Trophoblast cell (in vitro differentiated cells and primary cell): ENCODE measurements at regions not wholly inside any gene's neighbourhood (a gene's known extent, or its start where the extent isn't known, plus 50 kb on each side); places are given as distances from the start of the nearest gene placed in this dataset.
A peak's percentile ranks its signal among the peaks of the same experiment; 100 is the strongest.

ENCODE experiments used
- DNase-seq, 2 donors: peaks; one replicate each; pipeline ENCODE4 v3.0.0-alpha.2; 2016
- H2AFZ ChIP-seq: 2 replicates; pipeline ENCODE4 v1.6.1; 2013; ENCODE audit warnings: low read length, moderate library complexity, mild to moderate bottlenecking; ENCODE audit not compliant: insufficient read depth, poor library complexity
- H2AK5ac ChIP-seq: 2 replicates; pipeline ENCODE4 v1.6.1; 2013; ENCODE audit warnings: mild to moderate bottlenecking, low read length
- H2BK120ac ChIP-seq: 2 replicates; pipeline ENCODE4 v1.6.1; 2013; ENCODE audit warnings: low read length, mild to moderate bottlenecking, moderate library complexity; ENCODE audit not compliant: insufficient read depth, poor library complexity
- H2BK12ac ChIP-seq: 2 replicates; pipeline ENCODE4 v1.6.1; 2013; ENCODE audit warnings: mild to moderate bottlenecking, low read length, moderate library complexity
- H2BK5ac ChIP-seq: 2 replicates; pipeline ENCODE4 v1.6.1; 2013; ENCODE audit warnings: low read length, low read depth, moderate library complexity, mild to moderate bottlenecking; ENCODE audit not compliant: poor library complexity
- H3K14ac ChIP-seq: 2 replicates; pipeline ENCODE4 v1.6.1; 2013; ENCODE audit warnings: mild to moderate bottlenecking, low read length
- H3K18ac ChIP-seq: 2 replicates; pipeline ENCODE4 v1.6.1; 2013; ENCODE audit warnings: mild to moderate bottlenecking, low read length
- H3K23ac ChIP-seq: 2 replicates; pipeline ENCODE4 v1.6.1; 2013; ENCODE audit warnings: low read length
- H3K27ac ChIP-seq: 2 replicates; pipeline ENCODE4 v1.5.1; 2013; ENCODE audit warnings: low read depth, mild to moderate bottlenecking, inconsistent platforms, low read length, moderate library complexity
- H3K27me3 ChIP-seq: 2 replicates; pipeline ENCODE4 v1.6.1; 2013; ENCODE audit warnings: inconsistent platforms, mild to moderate bottlenecking, low read length, moderate library complexity; ENCODE audit not compliant: insufficient read depth
- H3K36me3 ChIP-seq, 2 experiments: 1 replicate in 1 of 2; 2 replicates in 1 of 2; pipeline ENCODE4 v1.6.1; 2013; ENCODE audit warnings: low read length in 2 of 2, mild to moderate bottlenecking in 2 of 2, moderate library complexity in 1 of 2; ENCODE audit not compliant: insufficient read depth in 2 of 2, control insufficient read depth in 1 of 2
- H3K4ac ChIP-seq: 2 replicates; pipeline ENCODE4 v1.6.1; 2013; ENCODE audit warnings: low read depth, mild to moderate bottlenecking, low read length, moderate library complexity
- H3K4me1 ChIP-seq, 2 experiments: 1 replicate in 1 of 2; 2 replicates in 1 of 2; pipeline ENCODE4 v1.6.1; 2013; ENCODE audit warnings: low read length in 2 of 2, mild to moderate bottlenecking in 2 of 2, moderate library complexity in 1 of 2; ENCODE audit not compliant: insufficient read depth in 2 of 2, control insufficient read depth in 1 of 2
- H3K4me2 ChIP-seq: 2 replicates; pipeline ENCODE4 v1.6.1; 2013; ENCODE audit warnings: inconsistent platforms, mild to moderate bottlenecking, low read length, moderate library complexity
- H3K4me3 ChIP-seq: 2 replicates; pipeline ENCODE4 v1.5.1; 2013; ENCODE audit warnings: mild to moderate bottlenecking, low read depth, low read length, inconsistent platforms
- H3K79me1 ChIP-seq: one replicate; pipeline ENCODE4 v1.6.1; 2013; ENCODE audit warnings: low read length
- H3K79me2 ChIP-seq: 2 replicates; pipeline ENCODE4 v1.6.1; 2013; ENCODE audit warnings: low read length, mild to moderate bottlenecking; ENCODE audit not compliant: control insufficient read depth, insufficient read depth, poor library complexity
- H3K9ac ChIP-seq: 2 replicates; pipeline ENCODE4 v1.6.1; 2013; ENCODE audit warnings: mild to moderate bottlenecking, low read length
- H3K9me3 ChIP-seq: 2 replicates; pipeline ENCODE4 v1.6.1; 2013; ENCODE audit warnings: low read depth, mild to moderate bottlenecking, control low read depth, inconsistent platforms, low read length; ENCODE audit not compliant: insufficient read depth
- H4K12ac ChIP-seq: 2 replicates; pipeline ENCODE4 v1.6.1; 2013; ENCODE audit warnings: low read depth, mild to moderate bottlenecking, low read length, moderate library complexity
- H4K8ac ChIP-seq: 2 replicates; pipeline ENCODE4 v1.6.1; 2013; ENCODE audit warnings: low read depth, mild to moderate bottlenecking, low read length, moderate library complexity
- H4K91ac ChIP-seq: one replicate; pipeline ENCODE4 v1.6.1; 2013; ENCODE audit warnings: low read depth, mild to moderate bottlenecking, low read length, moderate library complexity
- WGBS: extraction: QIAGEN DNeasy Blood & Tissue Kit; methylation state at CpG from one replicate; pipeline ENCODE4 v1.1.7; 2013; ENCODE audit warnings: missing lambda C conversion rate; ENCODE audit not compliant: insufficient read length, insufficient coverage; ENCODE audit errors: extremely low coverage; 5-methylcytosine and 5-hydroxymethylcytosine counted together

GRCh38 chrX:103158317-103158621, 56.6 kb upstream of the BEX4 start:
- no peak overlapping the region for H3K4me2 ChIP-seq
- no peaks in the 10 kb centered on the region for H3K36me3 ChIP-seq
- H3K27me3 ChIP-seq, result no peaks in the 10 kb centered on the region
- no peaks in the 10 kb centered on the region for H3K4me1 ChIP-seq
- no peak overlapping the region for H4K91ac ChIP-seq
- no peak overlapping the region for H4K8ac ChIP-seq
- H3K4me3 ChIP-seq, result no peak overlapping the region
- no peak overlapping the region for H2BK120ac ChIP-seq
- H3K27ac ChIP-seq, result no peak overlapping the region
- H3K9ac ChIP-seq, result no peak overlapping the region
- H3K14ac ChIP-seq, result no peak overlapping the region
- no peak overlapping the region for H2AFZ ChIP-seq
- H3K18ac ChIP-seq, result no peak overlapping the region
- H3K79me2 ChIP-seq, result no peaks in the 10 kb centered on the region
- DNase-seq, result no peak
- H2BK12ac ChIP-seq, result no peak overlapping the region
- WGBS, result no CpG with 5 or more reads among the region's 4 CpGs
- no peak overlapping the region for H4K12ac ChIP-seq
- no peak overlapping the region for H3K23ac ChIP-seq
- no peak overlapping the region for H2AK5ac ChIP-seq
- no peak overlapping the region for H3K4ac ChIP-seq
- no peaks in the 10 kb centered on the region for H3K79me1 ChIP-seq
- H2BK5ac ChIP-seq, result no peak overlapping the region
- H3K9me3 ChIP-seq, result no peaks in the 10 kb centered on the region

DNA sequence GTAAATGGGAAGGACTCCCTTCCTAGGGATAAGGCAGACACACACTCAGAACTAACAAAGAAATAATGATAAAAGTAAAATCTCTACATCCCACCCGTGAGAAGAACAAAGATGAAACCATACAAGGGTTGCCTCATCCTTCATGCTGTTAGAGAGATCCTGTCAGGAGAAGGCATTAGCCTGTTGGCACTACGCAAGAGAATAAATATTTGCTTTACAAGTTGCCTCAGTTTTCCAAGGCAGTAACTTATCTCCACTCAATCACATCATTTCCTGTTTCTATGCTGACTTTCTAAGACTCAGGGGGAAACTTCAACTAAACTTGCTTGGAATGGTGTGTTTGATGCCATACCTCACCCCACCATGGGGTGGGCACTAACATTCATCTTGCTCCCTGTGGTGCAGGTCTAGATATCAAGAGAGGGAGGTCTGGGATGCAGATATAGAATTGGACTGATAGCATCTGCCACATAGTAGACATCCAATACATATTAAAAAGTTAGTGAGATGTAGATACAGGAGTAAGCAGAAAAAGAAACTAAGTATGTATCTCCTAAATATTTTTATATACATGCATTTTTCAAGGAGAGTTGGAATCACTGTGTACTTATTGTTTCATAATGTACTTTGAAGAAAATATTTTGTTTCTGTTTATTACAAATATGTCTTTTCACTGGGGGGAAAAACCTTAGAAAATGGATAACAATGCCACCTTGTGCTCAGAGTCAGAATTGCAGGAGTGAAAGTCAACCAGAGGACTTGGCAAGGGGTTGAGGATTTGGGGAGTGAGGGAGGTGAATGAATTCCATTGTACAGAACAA, 57.2 kb upstream of the BEX4 start:
- peak; percentile 4 to 59 for DNase-seq
- WGBS, result no CpG with 5 or more reads among the region's 2 CpGs
- H3K4ac ChIP-seq, result no peak overlapping the region
- H3K4me2 ChIP-seq, result no peak overlapping the region
- no peaks in the 10 kb centered on the region for H3K79me1 ChIP-seq
- H2AFZ ChIP-seq, result no peak overlapping the region
- no peak overlapping the region for H4K8ac ChIP-seq
- no peak overlapping the region for H4K91ac ChIP-seq
- H3K14ac ChIP-seq, result no peak overlapping the region
- no peak overlapping the region for H2BK120ac ChIP-seq
- H3K27me3 ChIP-seq, result no peaks in the 10 kb centered on the region
- no peak overlapping the region for H4K12ac ChIP-seq
- H3K36me3 ChIP-seq, result no peaks in the 10 kb centered on the region
- no peak overlapping the region for H2AK5ac ChIP-seq
- H3K4me1 ChIP-seq, result no peaks in the 10 kb centered on the region
- no peak overlapping the region for H2BK12ac ChIP-seq
- no peak overlapping the region for H3K4me3 ChIP-seq
- no peak overlapping the region for H3K18ac ChIP-seq
- no peak overlapping the region for H3K27ac ChIP-seq
- no peak overlapping the region for H2BK5ac ChIP-seq
- H3K9me3 ChIP-seq, result no peaks in the 10 kb centered on the region
- H3K79me2 ChIP-seq, result no peaks in the 10 kb centered on the region
- H3K9ac ChIP-seq, result no peak overlapping the region
- no peak overlapping the region for H3K23ac ChIP-seq

DNA sequence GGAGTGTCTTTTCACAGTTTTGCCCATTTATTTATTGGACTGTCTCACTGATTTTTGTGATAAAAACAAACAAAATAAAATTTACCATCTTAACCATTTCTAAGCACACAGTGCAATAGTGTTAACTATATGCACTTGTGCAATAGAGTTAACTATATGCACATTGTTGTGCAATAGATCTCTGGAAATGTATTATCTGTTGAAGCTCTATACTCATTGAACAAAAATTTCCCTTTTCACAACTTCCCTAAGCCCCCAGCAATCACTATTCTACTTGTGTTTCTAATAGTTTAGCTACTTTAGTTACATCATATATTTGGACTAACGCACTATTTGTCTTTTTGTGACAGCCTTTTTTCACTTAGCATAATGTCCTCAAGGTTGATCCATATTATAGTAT, 59.7 kb upstream of the BEX4 start:
- Histone ChIP-seq H3K9ac (no peak overlapping the region), H3K27me3 (no peaks in the 10 kb centered on the region), H2AK5ac (no peak overlapping the region), H4K12ac (no peak overlapping the region), H2BK12ac (no peak overlapping the region), H3K79me1 (no peaks in the 10 kb centered on the region), H3K9me3 (no peaks in the 10 kb centered on the region), H3K4me3 (no peak overlapping the region), H3K79me2 (no peaks in the 10 kb centered on the region), H2BK120ac (no peak overlapping the region), H3K4me2 (no peak overlapping the region), H2AFZ (no peak overlapping the region), H4K91ac (no peak overlapping the region), H3K18ac (no peak overlapping the region), H3K23ac (no peak overlapping the region), H3K14ac (no peak overlapping the region), H3K36me3 (no peaks in the 10 kb centered on the region), H4K8ac (no peak overlapping the region), H3K4ac (no peak overlapping the region), H3K4me1 (no peaks in the 10 kb centered on the region), H3K27ac (no peak overlapping the region), H2BK5ac (no peak overlapping the region)
- peak in 1 of 2 donors; percentile 23 for DNase-seq
- WGBS, result no CpG with 5 or more reads among the region's 1 CpG

- H3K36me3 ChIP-seq, result no peaks in the 10 kb centered on the region
- H2BK120ac ChIP-seq, result no peak overlapping the region
- H4K12ac ChIP-seq, result no peak overlapping the region
- H2AK5ac ChIP-seq, result no peak overlapping the region
- H3K27ac ChIP-seq, result no peak overlapping the region
- H2AFZ ChIP-seq, result no peak overlapping the region
- H3K18ac ChIP-seq, result no peak overlapping the region
- H3K4me3 ChIP-seq, result no peak overlapping the region
- H4K91ac ChIP-seq, result no peak overlapping the region
- WGBS, result no CpG with 5 or more reads among the region's 2 CpGs
- H4K8ac ChIP-seq, result no peak overlapping the region
- H3K14ac ChIP-seq, result no peak overlapping the region
- H2BK5ac ChIP-seq, result no peak overlapping the region
- H3K4me1 ChIP-seq, result no peaks in the 10 kb centered on the region
- DNase-seq, result no peak
- no peak overlapping the region for H3K4me2 ChIP-seq
- peak overlapping the region; percentile 0 for H2BK12ac ChIP-seq
- H3K79me1 ChIP-seq, result no peaks in the 10 kb centered on the region
- no peak overlapping the region for H3K23ac ChIP-seq
- no peak overlapping the region for H3K4ac ChIP-seq
- no peaks in the 10 kb centered on the region for H3K9me3 ChIP-seq
- H3K27me3 ChIP-seq, result no peaks in the 10 kb centered on the region
- no peaks in the 10 kb centered on the region for H3K79me2 ChIP-seq
- no peak overlapping the region for H3K9ac ChIP-seq
These were observed 60.7 kb upstream of the NXF3 start for GRCh38 chrX:103153661-103154060.
